SK-N-MC (cell line): ENCODE measurements at regions not wholly inside any gene's neighbourhood (a gene's known extent, or its start where the extent isn't known, plus 50 kb on each side); places are given as distances from the start of the nearest gene placed in this dataset.

Experiments
- DNase-seq: peaks from one replicate; pipeline ENCODE4 v3.0.0-alpha.2; 2011; ENCODE audit warnings: low read depth, low spot score
- H3K27ac ChIP-seq: fragments of 200-600 bp; sonication (generic); 2 replicates; pipeline ENCODE4 v1.5.1; 2016; ENCODE audit warnings: mixed run types
- H3K36me3 ChIP-seq: fragments of 200-600 bp; sonication (generic); 2 replicates; pipeline ENCODE4 v1.6.1; 2017; ENCODE audit warnings: antibody characterized with exemption, low read length, mixed read lengths; ENCODE audit not compliant: insufficient read depth
- H3K4me3 ChIP-seq: fragments of 200-600 bp; sonication (generic); 2 replicates; pipeline ENCODE4 v1.5.1; 2016
- H3K9ac ChIP-seq: fragments of 200-600 bp; sonication (generic); 2 replicates; pipeline ENCODE4 v1.8.0; 2017; ENCODE audit warnings: mixed run types, mixed read lengths; ENCODE audit not compliant: insufficient read length
- H3K9me3 ChIP-seq: fragments of 200-600 bp; sonication (generic); 2 replicates; pipeline ENCODE4 v1.6.1; 2017; ENCODE audit warnings: low read depth, mild to moderate bottlenecking, antibody characterized with exemption, low read length, moderate library complexity, mixed read lengths
- EZH2 ChIP-seq: fragments of 200-600 bp; sonication (generic); IDR thresholded peaks from one replicate; pipeline ENCODE4 v1.6.1; 2017; ENCODE audit warnings: antibody characterized with exemption
- FOXP2 ChIP-seq: optimal IDR thresholded peaks from 2 replicates; pipeline ENCODE3; 2011; ENCODE audit warnings: mild to moderate bottlenecking, moderate library complexity; ENCODE audit not compliant: insufficient read depth; ENCODE audit errors: extremely low read length, control extremely low read depth
- POLR2AphosphoS5 ChIP-seq: IDR thresholded peaks from 2 replicates; pipeline ENCODE4 v1.6.1; 2012; ENCODE audit warnings: mild to moderate bottlenecking, low read depth, low read length, borderline replicate concordance

DNA sequence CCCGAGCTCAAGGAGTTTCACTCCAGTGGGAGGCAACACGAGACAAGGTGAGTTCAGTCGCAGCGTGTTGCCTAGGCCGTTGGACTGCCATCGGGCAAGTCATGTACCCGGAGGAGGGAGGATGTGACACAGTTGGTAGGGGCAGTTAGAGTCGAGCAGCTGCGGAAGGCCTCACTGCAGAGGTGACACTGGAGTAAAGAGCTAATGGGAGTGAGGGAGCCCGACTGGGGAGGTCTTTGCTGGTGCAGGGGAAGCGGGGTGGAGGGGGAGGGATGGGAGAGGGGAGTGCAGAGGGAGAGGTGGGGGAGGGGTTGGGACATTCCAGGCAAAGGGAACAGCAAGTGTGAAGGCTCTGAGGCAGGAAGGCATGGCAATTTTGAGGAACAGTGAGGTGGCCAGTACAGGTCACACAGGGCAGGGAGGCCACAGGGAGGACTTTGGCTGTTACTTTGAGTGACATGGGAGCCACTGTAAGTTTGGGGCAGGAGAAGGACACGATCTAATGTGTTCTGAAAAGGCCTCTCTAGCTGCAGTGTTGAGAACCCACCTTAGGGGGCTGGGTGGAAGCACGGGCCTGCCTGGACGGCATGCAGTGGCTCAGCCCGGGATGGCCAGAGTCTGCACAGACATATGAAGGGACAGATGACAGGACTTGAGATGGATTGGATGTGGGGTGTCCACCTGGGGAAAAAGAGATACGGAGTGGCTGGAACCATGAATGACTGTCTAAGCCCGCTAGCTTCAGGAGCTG lies 61.1 kb downstream of the KCNF1 start:
- TF ChIP-seq EZH2 = no peak
- TF ChIP-seq FOXP2 = no peak
- no peak for TF ChIP-seq POLR2AphosphoS5
- no peak overlapping the region for H3K9ac ChIP-seq
- no peak for DNase-seq

DNA sequence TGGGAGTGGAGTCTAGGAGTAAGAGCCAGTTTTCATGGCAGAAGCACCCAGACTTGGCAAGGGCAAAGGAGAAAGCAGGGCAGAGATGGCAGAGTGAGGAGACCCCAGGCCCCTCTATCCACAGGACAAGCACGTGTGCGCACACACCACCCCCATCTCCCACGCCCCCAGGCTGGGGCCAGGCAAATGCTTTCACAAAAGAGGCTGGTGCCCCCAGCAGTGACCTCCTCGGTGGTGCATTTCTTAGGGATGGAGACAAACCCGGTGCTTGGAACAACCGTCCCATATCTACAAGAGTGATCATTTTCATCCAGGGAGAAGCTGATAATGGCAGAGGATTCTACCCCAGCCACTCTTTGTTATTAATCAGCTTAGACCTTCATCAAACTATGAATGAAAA lies 62.0 kb downstream of the KCNF1 start:
- no peak for TF ChIP-seq FOXP2
- TF ChIP-seq POLR2AphosphoS5 = no peak
- no peak for TF ChIP-seq EZH2

More for the DNA sequence above, 61.1 kb downstream of the KCNF1 start:
- no peaks in the 10 kb centered on the region for H3K36me3 ChIP-seq
- H3K27ac ChIP-seq = no peak overlapping the region
- H3K9me3 ChIP-seq = no peaks in the 10 kb centered on the region
- no peak overlapping the region for H3K4me3 ChIP-seq

DNA sequence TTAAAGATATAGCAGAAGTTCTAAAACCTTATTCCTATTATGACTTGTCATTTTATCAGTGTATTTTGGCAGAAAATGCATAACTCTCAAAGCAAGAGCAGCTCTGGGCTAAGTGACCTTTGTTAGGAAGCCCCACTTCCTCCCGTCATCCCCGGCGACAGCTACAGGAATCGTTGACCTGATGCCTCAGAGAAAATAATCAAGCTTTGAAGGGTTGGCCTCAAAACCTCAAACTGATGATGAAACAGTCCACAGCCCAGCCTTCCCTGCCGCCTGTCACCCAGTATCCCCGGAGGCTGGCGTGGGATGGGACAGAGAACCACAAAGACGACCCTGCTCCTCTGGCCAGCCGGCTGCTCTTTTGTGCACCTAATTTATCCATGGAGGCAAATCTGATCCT lies 65.3 kb downstream of the KCNF1 start:
- no peaks in the 10 kb centered on the region for H3K9me3 ChIP-seq
- no peak overlapping the region for H3K4me3 ChIP-seq
- TF ChIP-seq EZH2 (no peak), POLR2AphosphoS5 (no peak), FOXP2 (no peak)
- no peaks in the 10 kb centered on the region for H3K36me3 ChIP-seq
- no peak for DNase-seq
- H3K9ac ChIP-seq = no peak overlapping the region
- H3K27ac ChIP-seq = no peak overlapping the region

More for the DNA sequence above, 62.0 kb downstream of the KCNF1 start:
- H3K36me3 ChIP-seq = no peaks in the 10 kb centered on the region
- H3K4me3 ChIP-seq = no peak overlapping the region
- H3K9me3 ChIP-seq = no peaks in the 10 kb centered on the region
- DNase-seq = no peak
- H3K9ac ChIP-seq = no peak overlapping the region
- H3K27ac ChIP-seq = no peak overlapping the region

DNA sequence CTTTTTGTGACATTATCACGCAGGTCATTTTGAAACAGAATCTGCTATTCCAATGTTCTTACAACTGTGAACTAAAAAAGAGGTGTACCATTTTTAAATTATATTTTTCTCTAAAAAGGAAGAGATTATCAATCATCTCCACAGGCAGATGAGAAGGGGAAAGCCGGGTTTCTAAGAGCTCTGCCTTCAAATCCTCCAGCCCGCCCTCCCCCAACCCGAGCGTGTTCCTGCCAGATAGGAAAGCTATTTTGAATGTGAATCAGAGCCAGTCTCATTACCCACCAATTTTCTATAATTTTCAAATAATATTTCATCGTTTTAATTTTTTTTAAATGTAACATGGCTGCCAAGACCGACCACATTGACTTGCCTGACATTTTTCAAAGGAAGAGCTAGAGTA lies 65.9 kb downstream of the KCNF1 start:
- Histone ChIP-seq H3K4me3 (no peak overlapping the region), H3K36me3 (no peaks in the 10 kb centered on the region), H3K9me3 (no peaks in the 10 kb centered on the region), H3K9ac (no peak overlapping the region), H3K27ac (no peak overlapping the region)
- no peak for DNase-seq
- TF ChIP-seq EZH2 (no peak), FOXP2 (no peak), POLR2AphosphoS5 (no peak)

DNA sequence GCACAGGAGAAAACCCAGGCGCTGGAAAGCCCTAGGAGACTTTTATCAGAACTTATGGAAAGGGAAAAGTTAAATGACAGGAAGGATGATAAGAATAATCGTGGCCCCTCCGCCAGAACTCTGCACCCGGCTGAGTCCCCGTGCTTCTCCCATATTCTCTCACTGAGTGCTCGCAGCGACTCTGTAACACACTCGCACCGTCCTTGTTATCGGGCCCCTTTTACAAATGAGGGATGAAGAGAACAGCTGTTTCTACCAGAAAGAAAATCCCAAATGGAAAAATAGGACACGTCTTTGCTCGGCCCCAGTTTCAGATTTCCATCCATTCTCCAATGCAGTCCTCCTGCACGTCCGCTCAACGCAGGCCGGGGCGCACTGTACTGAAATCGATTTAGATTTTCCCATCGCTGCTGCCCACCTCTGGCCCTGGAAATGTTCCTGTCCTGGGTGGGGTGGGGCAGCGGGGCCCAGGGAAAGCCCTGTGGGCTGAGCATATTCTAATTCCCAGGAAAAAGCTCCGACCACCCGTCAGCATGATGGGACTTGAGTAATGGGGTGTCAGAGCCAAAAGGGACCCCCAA lies 66.4 kb downstream of the KCNF1 start:
- H3K4me3 ChIP-seq = no peak overlapping the region
- DNase-seq = no peak
- H3K9me3 ChIP-seq = no peaks in the 10 kb centered on the region
- TF ChIP-seq EZH2 (no peak), FOXP2 (no peak), POLR2AphosphoS5 (no peak)
- H3K9ac ChIP-seq = no peak overlapping the region
- no peaks in the 10 kb centered on the region for H3K36me3 ChIP-seq
- no peak overlapping the region for H3K27ac ChIP-seq

DNA sequence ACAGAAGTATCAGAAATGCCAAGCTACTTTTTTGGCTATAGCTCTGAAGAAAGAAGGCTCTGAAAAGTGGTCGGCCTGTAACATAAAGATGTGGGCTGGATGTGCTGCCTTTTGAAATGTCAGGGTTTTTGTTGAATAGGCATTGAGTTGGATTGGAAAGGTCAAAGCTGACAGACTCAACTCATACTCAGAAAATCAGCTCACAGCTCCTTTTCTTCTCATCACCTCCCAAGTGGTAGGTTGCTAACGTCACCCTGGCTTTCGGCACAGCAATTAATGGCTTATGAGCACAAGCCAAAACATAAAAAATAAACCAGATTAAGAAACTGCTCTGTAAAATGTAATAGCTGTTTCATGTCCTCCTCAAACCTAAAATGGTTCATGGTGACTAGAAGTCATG lies 68.3 kb downstream of the KCNF1 start:
- Histone ChIP-seq H3K9me3 (no peaks in the 10 kb centered on the region), H3K27ac (no peak overlapping the region), H3K36me3 (no peaks in the 10 kb centered on the region), H3K9ac (no peak overlapping the region), H3K4me3 (no peak overlapping the region)
- TF ChIP-seq EZH2 = no peak
- TF ChIP-seq FOXP2 = no peak
- TF ChIP-seq POLR2AphosphoS5 = no peak
- no peak for DNase-seq

DNA sequence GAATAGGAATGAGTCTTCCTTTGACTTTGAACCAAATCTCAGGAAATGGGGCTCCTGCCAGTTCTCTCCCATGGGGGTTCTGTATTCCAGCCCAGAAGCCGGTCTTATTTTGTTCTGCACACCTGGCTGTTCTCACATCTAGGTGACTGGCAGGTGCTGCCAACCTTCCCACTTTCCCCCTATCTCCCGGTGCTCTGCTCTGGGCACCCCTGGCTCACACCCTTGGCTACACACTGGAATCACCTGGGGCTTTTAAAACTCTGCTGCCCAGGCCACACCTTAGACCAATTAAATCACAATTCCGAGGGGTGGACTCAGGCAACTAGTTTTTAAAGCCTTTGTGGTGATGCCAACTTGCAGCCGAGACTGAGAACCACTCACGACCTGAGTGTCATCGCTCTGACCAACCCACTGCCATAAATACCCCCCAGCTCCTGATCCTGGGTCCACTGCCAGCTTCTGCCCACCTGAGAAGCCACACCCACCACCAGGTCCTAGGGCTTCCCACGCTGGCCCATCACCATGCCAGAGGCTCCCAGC lies 69.2 kb downstream of the KCNF1 start:
- TF ChIP-seq POLR2AphosphoS5 (no peak), EZH2 (no peak), FOXP2 (no peak)
- Histone ChIP-seq H3K9ac (no peak overlapping the region), H3K9me3 (no peaks in the 10 kb centered on the region), H3K36me3 (no peaks in the 10 kb centered on the region), H3K4me3 (no peak overlapping the region), H3K27ac (no peak overlapping the region)
- no peak for DNase-seq

DNA sequence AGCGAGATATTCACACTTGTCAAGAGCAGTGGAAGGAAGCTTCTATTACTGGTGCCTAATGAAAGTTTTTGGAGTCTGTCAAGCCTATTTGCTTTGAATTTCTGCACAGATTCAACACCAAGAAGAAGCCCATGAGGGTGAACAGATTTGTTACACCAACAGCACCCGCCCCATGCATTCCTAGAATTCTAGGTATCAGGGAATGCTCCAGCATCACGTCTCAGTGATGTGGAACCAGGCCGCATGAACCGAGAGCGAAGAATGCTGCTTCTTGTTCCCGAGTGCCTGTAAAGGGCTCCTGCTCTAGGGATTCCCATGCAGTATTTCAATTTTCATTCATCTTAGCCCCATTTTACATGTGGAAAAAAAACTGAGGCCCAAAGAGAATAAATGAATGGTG lies 69.7 kb downstream of the KCNF1 start:
- no peak for TF ChIP-seq EZH2
- no peak for TF ChIP-seq POLR2AphosphoS5
- no peak for TF ChIP-seq FOXP2
- DNase-seq = no peak
- H3K9me3 ChIP-seq = no peaks in the 10 kb centered on the region
- no peak overlapping the region for H3K9ac ChIP-seq
- no peak overlapping the region for H3K4me3 ChIP-seq
- no peaks in the 10 kb centered on the region for H3K36me3 ChIP-seq
- H3K27ac ChIP-seq = no peak overlapping the region

DNA sequence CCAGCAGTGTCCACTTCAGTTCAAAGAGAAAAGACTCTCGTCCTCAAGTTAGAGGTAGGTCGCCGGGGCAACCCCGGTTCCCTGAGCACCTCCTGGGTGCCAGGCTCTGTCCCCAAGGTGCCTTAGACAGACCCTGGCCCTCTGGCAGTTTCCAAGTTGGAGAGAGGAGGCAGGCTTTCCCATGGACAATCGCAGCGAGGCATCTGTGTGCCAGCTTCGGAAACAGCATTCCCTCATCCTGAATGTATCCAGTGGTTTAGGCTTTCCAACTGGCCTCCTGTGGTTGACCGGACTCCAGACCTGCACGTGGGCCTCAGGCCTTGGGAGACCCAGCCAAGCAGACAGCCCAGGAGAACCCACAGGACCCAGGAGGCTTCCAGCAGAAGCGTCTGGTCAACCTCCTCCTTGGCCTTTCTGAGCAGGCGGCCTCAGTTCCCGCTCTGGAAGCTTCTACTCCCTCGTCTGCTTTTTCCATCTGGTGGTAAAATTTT lies 70.3 kb downstream of the KCNF1 start:
- DNase-seq = no peak
- TF ChIP-seq FOXP2 = no peak
- no peak for TF ChIP-seq POLR2AphosphoS5
- TF ChIP-seq EZH2 = no peak
- Histone ChIP-seq H3K4me3 (no peak overlapping the region), H3K36me3 (no peaks in the 10 kb centered on the region), H3K9me3 (no peaks in the 10 kb centered on the region), H3K9ac (no peak overlapping the region), H3K27ac (no peak overlapping the region)
